ENCODE measurements at regions not wholly inside any gene's neighbourhood (a gene's known extent, or its start where the extent isn't known, plus 50 kb on each side); places are given as distances from the start of the nearest gene placed in this dataset.

DNA sequence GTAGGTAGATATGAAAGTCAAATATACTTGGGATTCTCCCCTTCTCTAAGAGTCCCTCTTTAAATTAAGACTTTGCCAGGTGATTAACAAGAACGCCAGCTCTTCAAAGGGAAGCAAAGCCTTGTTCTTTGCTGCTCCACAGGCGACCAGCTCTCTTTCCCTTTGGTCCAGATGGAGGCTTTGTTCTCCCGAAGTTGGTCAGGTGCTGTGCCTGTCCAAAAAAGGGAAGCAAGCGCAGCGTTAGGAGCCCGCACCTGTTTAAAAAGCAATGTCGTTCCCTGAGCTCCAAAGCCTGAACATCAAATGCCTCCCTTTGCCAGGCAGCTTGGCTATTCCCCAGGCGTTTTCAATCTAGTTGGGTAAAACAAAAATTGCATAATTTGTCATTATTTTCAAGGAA, 1913.1 kb upstream of the PIK3C3 start:
- DNase-seq, result no peak
- H3K4me1 ChIP-seq (ENCODE audit: control insufficient read depth in 2 of 3, insufficient read depth in 2 of 3, low read depth in 1 of 3, low read length in 3 of 3), result no peaks in the 10 kb centered on the region
- no peak overlapping the region for H3K27ac ChIP-seq (ENCODE audit: low read depth in 2 of 2, low read length in 2 of 2)
- no peaks in the 10 kb centered on the region for H3K27me3 ChIP-seq (ENCODE audit: control insufficient read depth, insufficient read depth, low read length)
- TF ChIP-seq, protein P1, sequence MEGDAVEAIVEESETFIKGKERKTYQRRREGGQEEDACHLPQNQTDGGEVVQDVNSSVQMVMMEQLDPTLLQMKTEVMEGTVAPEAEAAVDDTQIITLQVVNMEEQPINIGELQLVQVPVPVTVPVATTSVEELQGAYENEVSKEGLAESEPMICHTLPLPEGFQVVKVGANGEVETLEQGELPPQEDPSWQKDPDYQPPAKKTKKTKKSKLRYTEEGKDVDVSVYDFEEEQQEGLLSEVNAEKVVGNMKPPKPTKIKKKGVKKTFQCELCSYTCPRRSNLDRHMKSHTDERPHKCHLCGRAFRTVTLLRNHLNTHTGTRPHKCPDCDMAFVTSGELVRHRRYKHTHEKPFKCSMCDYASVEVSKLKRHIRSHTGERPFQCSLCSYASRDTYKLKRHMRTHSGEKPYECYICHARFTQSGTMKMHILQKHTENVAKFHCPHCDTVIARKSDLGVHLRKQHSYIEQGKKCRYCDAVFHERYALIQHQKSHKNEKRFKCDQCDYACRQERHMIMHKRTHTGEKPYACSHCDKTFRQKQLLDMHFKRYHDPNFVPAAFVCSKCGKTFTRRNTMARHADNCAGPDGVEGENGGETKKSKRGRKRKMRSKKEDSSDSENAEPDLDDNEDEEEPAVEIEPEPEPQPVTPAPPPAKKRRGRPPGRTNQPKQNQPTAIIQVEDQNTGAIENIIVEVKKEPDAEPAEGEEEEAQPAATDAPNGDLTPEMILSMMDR (IDR thresholded peaks at IDR 0.05; ENCODE audit: borderline replicate concordance, extremely low read depth, insufficient read depth), result no peak
- H3K4me3 ChIP-seq (ENCODE audit: low read length in 3 of 3), result no peak overlapping the region
- no peaks in the 10 kb centered on the region for H3K36me3 ChIP-seq (ENCODE audit: control insufficient read depth in 2 of 3, insufficient read depth in 3 of 3, low read length in 3 of 3)
- intact Hi-C loops (cut with DNase I), result no loop called here
- no peak overlapping the region for H3K9ac ChIP-seq (ENCODE audit: low read length in 3 of 3)
- no peaks in the 10 kb centered on the region for H3K9me3 ChIP-seq (ENCODE audit: control insufficient read depth in 2 of 3, insufficient read depth in 1 of 3, low read length in 3 of 3)
- FAIRE-seq, result no peak

DNA sequence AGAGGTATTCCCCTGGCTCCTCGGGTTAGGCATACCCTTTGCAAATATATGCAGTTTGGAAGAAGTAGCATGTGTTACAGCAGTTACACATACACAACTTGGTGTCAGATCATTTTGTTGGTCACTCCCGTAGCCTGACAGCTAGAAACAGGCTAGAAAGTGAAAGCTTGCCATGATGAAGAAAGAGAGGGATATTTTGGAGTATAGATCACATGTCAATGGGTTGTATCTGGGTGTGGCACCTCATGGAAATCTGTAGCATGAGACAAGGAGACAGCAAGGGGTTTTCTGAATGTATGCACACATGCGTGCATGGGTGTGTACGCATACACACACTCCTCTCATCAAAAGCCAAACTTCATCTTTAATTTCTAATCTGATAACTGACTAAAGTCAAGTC, 1914.5 kb upstream of the PIK3C3 start:
- DNase-seq, result no peak
- H3K27ac ChIP-seq (ENCODE audit: low read depth in 2 of 2, low read length in 2 of 2), result no peak overlapping the region
- FAIRE-seq, result no peak
- H3K4me3 ChIP-seq (ENCODE audit: low read length in 3 of 3), result no peak overlapping the region
- H3K4me1 ChIP-seq (ENCODE audit: control insufficient read depth in 2 of 3, insufficient read depth in 2 of 3, low read depth in 1 of 3, low read length in 3 of 3), result no peaks in the 10 kb centered on the region
- no peaks in the 10 kb centered on the region for H3K36me3 ChIP-seq (ENCODE audit: control insufficient read depth in 2 of 3, insufficient read depth in 3 of 3, low read length in 3 of 3)
- no peaks in the 10 kb centered on the region for H3K27me3 ChIP-seq (ENCODE audit: control insufficient read depth, insufficient read depth, low read length)
- TF ChIP-seq, protein P1 (IDR thresholded peaks at IDR 0.05; ENCODE audit: borderline replicate concordance, extremely low read depth, insufficient read depth), result no peak
- no peaks in the 10 kb centered on the region for H3K9me3 ChIP-seq (ENCODE audit: control insufficient read depth in 2 of 3, insufficient read depth in 1 of 3, low read length in 3 of 3)
- no peak overlapping the region for H3K9ac ChIP-seq (ENCODE audit: low read length in 3 of 3)
- intact Hi-C loops (cut with DNase I), result no loop called here

DNA sequence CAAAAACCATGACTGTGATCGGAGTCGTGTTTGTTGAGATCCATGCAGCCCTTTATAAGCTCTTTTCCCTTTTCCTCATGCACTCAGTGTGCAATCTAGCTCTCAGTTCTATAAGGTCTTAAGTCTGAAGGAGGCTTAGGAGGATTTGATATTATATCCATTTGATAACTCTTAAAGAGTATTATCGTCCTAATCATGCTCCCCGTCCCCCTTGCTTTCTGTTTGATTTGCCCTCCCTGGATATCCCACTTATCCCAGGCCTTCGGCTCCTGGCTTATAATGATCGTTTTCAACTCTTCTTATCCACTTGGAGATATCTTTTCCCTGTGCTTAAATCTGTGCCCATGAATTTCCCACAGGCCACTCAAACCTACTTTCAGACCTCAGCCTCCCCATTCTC, 1917.7 kb upstream of the PIK3C3 start:
- no peaks in the 10 kb centered on the region for H3K4me1 ChIP-seq (ENCODE audit: control insufficient read depth in 2 of 3, insufficient read depth in 2 of 3, low read depth in 1 of 3, low read length in 3 of 3)
- H3K9me3 ChIP-seq (ENCODE audit: control insufficient read depth in 2 of 3, insufficient read depth in 1 of 3, low read length in 3 of 3), result no peaks in the 10 kb centered on the region
- DNase-seq (no peak), FAIRE-seq (no peak)
- no peaks in the 10 kb centered on the region for H3K36me3 ChIP-seq (ENCODE audit: control insufficient read depth in 2 of 3, insufficient read depth in 3 of 3, low read length in 3 of 3)
- no peak overlapping the region for H3K27ac ChIP-seq (ENCODE audit: low read depth in 2 of 2, low read length in 2 of 2)
- intact Hi-C loops (cut with DNase I), result no loop called here
- TF ChIP-seq, protein P1 (IDR thresholded peaks at IDR 0.05; ENCODE audit: borderline replicate concordance, extremely low read depth, insufficient read depth), result no peak
- H3K4me3 ChIP-seq (ENCODE audit: low read length in 3 of 3), result no peak overlapping the region
- H3K27me3 ChIP-seq (ENCODE audit: control insufficient read depth, insufficient read depth, low read length), result no peaks in the 10 kb centered on the region
- no peak overlapping the region for H3K9ac ChIP-seq (ENCODE audit: low read length in 3 of 3)

DNA sequence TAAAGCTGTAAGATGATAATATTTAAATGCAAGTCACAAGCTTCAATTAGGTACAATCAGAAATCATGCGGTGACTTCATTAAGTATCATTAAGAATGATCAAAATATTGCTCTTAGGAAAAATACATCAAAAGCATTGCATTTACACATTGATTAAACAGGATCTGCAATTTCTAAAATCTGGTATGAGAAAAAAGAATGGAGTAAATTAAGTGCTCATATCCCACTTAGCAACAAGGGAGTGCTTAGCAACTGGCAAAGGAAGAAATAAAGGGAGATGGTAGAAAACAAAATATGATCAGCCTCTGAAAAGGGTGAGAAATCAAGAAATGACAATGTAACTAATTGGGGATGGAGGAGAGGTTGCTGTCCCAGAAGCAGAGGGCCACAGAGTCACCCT, 1918.2 kb upstream of the PIK3C3 start:
- H3K9ac ChIP-seq (ENCODE audit: low read length in 3 of 3), result no peak overlapping the region
- DNase-seq, result no peak
- H3K27me3 ChIP-seq (ENCODE audit: control insufficient read depth, insufficient read depth, low read length), result no peaks in the 10 kb centered on the region
- no peak overlapping the region for H3K4me3 ChIP-seq (ENCODE audit: low read length in 3 of 3)
- FAIRE-seq, result no peak
- intact Hi-C loops (cut with DNase I), result no loop called here
- H3K27ac ChIP-seq (ENCODE audit: low read depth in 2 of 2, low read length in 2 of 2), result no peak overlapping the region
- no peaks in the 10 kb centered on the region for H3K9me3 ChIP-seq (ENCODE audit: control insufficient read depth in 2 of 3, insufficient read depth in 1 of 3, low read length in 3 of 3)
- H3K4me1 ChIP-seq (ENCODE audit: control insufficient read depth in 2 of 3, insufficient read depth in 2 of 3, low read depth in 1 of 3, low read length in 3 of 3), result no peaks in the 10 kb centered on the region
- H3K36me3 ChIP-seq (ENCODE audit: control insufficient read depth in 2 of 3, insufficient read depth in 3 of 3, low read length in 3 of 3), result no peaks in the 10 kb centered on the region
- TF ChIP-seq, protein P1 (IDR thresholded peaks at IDR 0.05; ENCODE audit: borderline replicate concordance, extremely low read depth, insufficient read depth), result no peak
